HepG2 (cell line): ENCODE measurements at regions not wholly inside any gene's neighbourhood (a gene's known extent, or its start where the extent isn't known, plus 50 kb on each side); places are given as distances from the start of the nearest gene placed in this dataset.

ENCODE experiments used
- ATAC-seq: fragments of 200-7000 bp; cut with Tn5 transposase; 3 replicates; pipeline ENCODE4 v1.9.1; 2020; ENCODE audit warnings: mild to moderate bottlenecking, moderate library complexity
- BruUV-seq: library from RNA; stranded (reverse); fragments of 400-500 nt; replicated peaks from 2 replicates; lab custom pipeline; 2021; lab: Mats Ljungman, UMichigan
- CTCF ChIA-PET: fragments of 300-600 bp; formaldehyde crosslinking; extraction: SDS; loops from one replicate; lab custom pipeline; 2021; ENCODE audit warnings: low total read pairs, inconsistent platforms, low intra/inter-chr PET ratio; lab: Yijun Ruan, JAX
- POLR2A ChIA-PET: fragments of 350-600 bp; sonication (Branson Sonifier 250); formaldehyde crosslinking; loops from one replicate; lab custom pipeline; 2020; ENCODE audit warnings: antibody characterized with exemption, inconsistent platforms; lab: Yijun Ruan, JAX
- DNase-seq: peaks from one replicate; pipeline ENCODE4 v3.0.0-alpha.2; 2015; ENCODE audit warnings: low spot score
- FAIRE-seq: peaks from 3 replicates; lab custom pipeline; 2011; peaks lifted over from hg19 to GRCh38; lab: Jason Lieb, UNC
- H2AFZ ChIP-seq: one replicate; pipeline ENCODE4 v1.6.1; 2011; ENCODE audit warnings: low read length, inconsistent platforms
- H3K27ac ChIP-seq: fragments of 300-600 bp; 3 replicates; pipeline ENCODE4 v1.8.0; 2011; ENCODE audit warnings: mixed run types, mild to moderate bottlenecking, mixed read lengths, low read length, inconsistent platforms; ENCODE audit not compliant: insufficient read depth; ENCODE audit errors: extremely low read length
- H3K27me3 ChIP-seq, 2 experiments: fragments of 200-600 bp in 1 of 2; 2 replicates in 1 of 2; 3 replicates in 1 of 2; pipeline versions ENCODE4 v1.6.0 to v1.8.0; 2011; ENCODE audit warnings: low read length in 2 of 2, mild to moderate bottlenecking in 2 of 2, moderate library complexity in 2 of 2, inconsistent platforms in 1 of 2; ENCODE audit not compliant: insufficient read depth in 2 of 2, control insufficient read depth in 1 of 2
- H3K36me3 ChIP-seq, 2 experiments: fragments of 200-600 bp in 1 of 2; replicated peaks in 1 of 2; 2 replicates in 1 of 2; 3 replicates in 1 of 2; pipeline versions ENCODE4 v1.5.1 to v1.8.0; 2011; ENCODE audit warnings: low read length in 2 of 2, inconsistent platforms in 1 of 2; ENCODE audit not compliant: insufficient read depth in 2 of 2, control insufficient read depth in 1 of 2
- H3K4me1 ChIP-seq: 2 replicates; pipeline ENCODE4 v1.5.1; 2012; ENCODE audit warnings: low read length, inconsistent platforms; ENCODE audit not compliant: insufficient read depth
- H3K4me2 ChIP-seq: 2 replicates; pipeline ENCODE4 v1.6.0; 2011; ENCODE audit warnings: low read depth, low read length, inconsistent platforms
- H3K4me3 ChIP-seq, 3 experiments: fragments of 200-600 bp in 1 of 3; sonication (generic), shearing (Covaris generic) in 1 of 3; replicated peaks in 1 of 3; 2 replicates each; pipeline ENCODE4 v1.5.1; 2011 to 2016; ENCODE audit warnings: low read length in 3 of 3, inconsistent platforms in 2 of 3, low read depth in 2 of 3, mild to moderate bottlenecking in 2 of 3, control low read depth in 1 of 3, mixed read lengths in 1 of 3; ENCODE audit not compliant: insufficient read depth in 1 of 3
- H3K79me2 ChIP-seq: one replicate; pipeline ENCODE4 v1.6.1; 2011; ENCODE audit warnings: low read length, inconsistent platforms; ENCODE audit not compliant: insufficient read depth
- H3K9ac ChIP-seq: 2 replicates; pipeline ENCODE4 v1.6.0; 2011; ENCODE audit warnings: mild to moderate bottlenecking, low read depth, low read length, inconsistent platforms; ENCODE audit not compliant: insufficient read depth
- H3K9me3 ChIP-seq: 2 replicates; pipeline ENCODE4 v1.5.1; 2012; ENCODE audit warnings: mild to moderate bottlenecking, low read length
- H4K20me1 ChIP-seq: 2 replicates; pipeline ENCODE4 v1.6.0; 2011; ENCODE audit warnings: inconsistent platforms, mild to moderate bottlenecking, low read length, moderate library complexity; ENCODE audit not compliant: insufficient read depth
- GLMP ChIP-seq: sonication (generic); formaldehyde crosslinking; IDR thresholded peaks from 2 replicates; pipeline ENCODE4 v1.9.0; 2021; ENCODE audit warnings: missing genetic modification reagents, mild to moderate bottlenecking, borderline replicate concordance
- HMG20B ChIP-seq: conservative IDR thresholded peaks from 2 replicates; pipeline ENCODE4 v1.6.1; 2016; ENCODE audit warnings: missing genetic modification reagents, missing compliant biosample characterization
- NR0B2 ChIP-seq: sonication (generic); formaldehyde crosslinking; IDR thresholded peaks from 2 replicates; pipeline ENCODE4 v1.4.0; 2020; ENCODE audit warnings: mild to moderate bottlenecking, missing genetic modification reagents
- NR2F6 ChIP-seq, 2 experiments: IDR thresholded peaks; 2 replicates each; pipeline ENCODE4 v1.6.1; 2016; ENCODE audit warnings: antibody characterized with exemption in 1 of 2, mild to moderate bottlenecking in 1 of 2
- SOX5 ChIP-seq: IDR thresholded peaks from 2 replicates; pipeline ENCODE4 v1.6.1; 2016; ENCODE audit warnings: borderline replicate concordance
- ZFP36L1 ChIP-seq: sonication (generic); formaldehyde crosslinking; IDR thresholded peaks from 2 replicates; pipeline ENCODE4 v1.8.0; 2022; ENCODE audit warnings: mild to moderate bottlenecking, missing genetic modification reagents, moderate library complexity
- ZNF260 ChIP-seq: sonication (generic); formaldehyde crosslinking; IDR thresholded peaks from 2 replicates; pipeline ENCODE4 v1.4.0; 2020; ENCODE audit warnings: missing genetic modification reagents, low read depth, mild to moderate bottlenecking, borderline replicate concordance
- ZNF263 ChIP-seq: sonication (generic); formaldehyde crosslinking; IDR thresholded peaks from 2 replicates; pipeline ENCODE4 v1.4.0; 2020; ENCODE audit warnings: missing genetic modification reagents
- ZNF331 ChIP-seq: sonication (generic); formaldehyde crosslinking; IDR thresholded peaks from 2 replicates; pipeline ENCODE4 v1.4.0; 2020; ENCODE audit warnings: missing genetic modification reagents
- ZNF484 ChIP-seq: sonication (generic); formaldehyde crosslinking; IDR thresholded peaks from 2 replicates; pipeline ENCODE4 v1.5.1; 2020; ENCODE audit warnings: mild to moderate bottlenecking, low read depth, missing genetic modification reagents, borderline replicate concordance
- WGBS: methylation state at CpG from one replicate; pipeline ENCODE4 v1.1.6; 2017; ENCODE audit warnings: low lambda C conversion rate; 5-methylcytosine and 5-hydroxymethylcytosine counted together
- in situ Hi-C: cut with HindIII; loops from 2 replicates; pipeline ENCODE4 v1.10.0; 2017; ENCODE audit warnings: low pct_unique_long_range_greater_than_20kb; ENCODE audit not compliant: extremely low pct_ligation_motif_present
- intact Hi-C: fragments of 100-400 bp; cut with micrococcal nuclease; formaldehyde crosslinking; loops from one replicate; pipeline ENCODE4 v1.10.0; 2022; ENCODE audit not compliant: unreplicated experiment
- TF ChIP-seq, protein P1 (sequence below): sonication (generic); formaldehyde crosslinking; IDR thresholded peaks from 2 replicates; pipeline ENCODE4 v1.5.1; 2020; ENCODE audit warnings: missing genetic modification reagents, mild to moderate bottlenecking, borderline replicate concordance

GRCh38 chr7:85386460-85386859, 199.6 kb upstream of the SEMA3D start:
- no peaks in the 10 kb centered on the region for H3K79me2 ChIP-seq
- FAIRE-seq, result no peak
- H3K36me3 ChIP-seq, result no peaks in the 10 kb centered on the region
- no peak overlapping the region for H3K4me2 ChIP-seq
- DNase-seq, result no peak
- no peak overlapping the region for H3K9ac ChIP-seq
- H3K27me3 ChIP-seq, result no peaks in the 10 kb centered on the region
- H3K27ac ChIP-seq, result no peak overlapping the region
- H2AFZ ChIP-seq, result no peak overlapping the region
- TF ChIP-seq ZNF484 (CRISPR knock-in tag) (no peak), ZNF263 (CRISPR knock-in tag) (no peak), NR0B2 (CRISPR knock-in tag) (no peak), SOX5 (CRISPR knock-in tag) (no peak), ZNF260 (CRISPR knock-in tag) (no peak), ZNF331 (no peak), NR2F6 (IDR thresholded peaks at IDR 0.05) (no peak), NR2F6 (CRISPR knock-in tag; IDR thresholded peaks at IDR 0.05) (no peak), GLMP (no peak), ZFP36L1 (CRISPR knock-in tag) (no peak), HMG20B (no peak)
- TF ChIP-seq, protein P1, sequence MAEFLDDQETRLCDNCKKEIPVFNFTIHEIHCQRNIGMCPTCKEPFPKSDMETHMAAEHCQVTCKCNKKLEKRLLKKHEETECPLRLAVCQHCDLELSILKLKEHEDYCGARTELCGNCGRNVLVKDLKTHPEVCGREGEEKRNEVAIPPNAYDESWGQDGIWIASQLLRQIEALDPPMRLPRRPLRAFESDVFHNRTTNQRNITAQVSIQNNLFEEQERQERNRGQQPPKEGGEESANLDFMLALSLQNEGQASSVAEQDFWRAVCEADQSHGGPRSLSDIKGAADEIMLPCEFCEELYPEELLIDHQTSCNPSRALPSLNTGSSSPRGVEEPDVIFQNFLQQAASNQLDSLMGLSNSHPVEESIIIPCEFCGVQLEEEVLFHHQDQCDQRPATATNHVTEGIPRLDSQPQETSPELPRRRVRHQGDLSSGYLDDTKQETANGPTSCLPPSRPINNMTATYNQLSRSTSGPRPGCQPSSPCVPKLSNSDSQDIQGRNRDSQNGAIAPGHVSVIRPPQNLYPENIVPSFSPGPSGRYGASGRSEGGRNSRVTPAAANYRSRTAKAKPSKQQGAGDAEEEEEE (CRISPR knock-in tag), result no peak
- no peak overlapping the region for H3K4me3 ChIP-seq
- no peak for ATAC-seq
- BruUV-seq, result no TSS peak
- intact Hi-C loops, result no loop called here
- WGBS, result 35% methylated on average over 1 of the region's 1 CpG
- ChIA-PET POLR2A (no interaction called here), CTCF (no interaction called here)
- H4K20me1 ChIP-seq, result no peaks in the 10 kb centered on the region
- no peaks in the 10 kb centered on the region for H3K4me1 ChIP-seq
- in situ Hi-C loops, result no loop called here
- H3K9me3 ChIP-seq, result no peaks in the 10 kb centered on the region
